HFF-Myc (cell line): ENCODE measurements at regions not wholly inside any gene's neighbourhood (a gene's known extent, or its start where the extent isn't known, plus 50 kb on each side); places are given as distances from the start of the nearest gene placed in this dataset.

Experiments
- DNase-seq: peaks from one replicate; pipeline ENCODE4 v3.0.0-alpha.2; 2011; ENCODE audit warnings: low read depth; ENCODE audit errors: extremely low read depth
- H3K4me3 ChIP-seq: replicated peaks from 2 replicates; pipeline ENCODE4 v1.5.1; 2011; ENCODE audit warnings: low read depth, mild to moderate bottlenecking, control low read depth, low read length
- TF ChIP-seq, protein P1 (sequence below): IDR thresholded peaks from 2 replicates; pipeline ENCODE4 v1.5.1; 2012; ENCODE audit warnings: mild to moderate bottlenecking, low read depth, low read length, control low read depth; ENCODE audit errors: missing control alignments

DNA sequence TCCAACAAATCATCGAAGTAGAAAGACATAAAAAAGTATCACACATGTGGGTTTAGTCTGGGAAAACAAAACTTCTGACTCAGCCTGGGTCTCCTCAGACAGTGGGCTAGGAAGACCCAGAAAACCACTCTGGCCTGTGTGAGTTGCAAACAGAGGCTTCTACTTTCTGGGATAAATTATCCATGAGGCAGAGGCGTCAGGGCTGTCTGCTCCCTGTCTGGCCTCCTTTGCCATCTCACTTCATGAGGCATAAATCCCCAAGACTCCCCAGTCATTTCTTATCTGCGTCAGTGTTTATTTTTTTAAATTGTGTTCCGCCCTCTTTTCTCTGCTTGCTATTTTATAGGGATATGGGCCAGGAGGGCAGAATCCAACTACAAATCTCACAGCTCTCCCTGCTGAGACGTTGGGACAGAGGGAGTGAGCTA is 80.6 kb upstream of the TRABD2B start:
- H3K4me3 ChIP-seq: no peak overlapping the region
- no peak for DNase-seq
- TF ChIP-seq, protein P1, sequence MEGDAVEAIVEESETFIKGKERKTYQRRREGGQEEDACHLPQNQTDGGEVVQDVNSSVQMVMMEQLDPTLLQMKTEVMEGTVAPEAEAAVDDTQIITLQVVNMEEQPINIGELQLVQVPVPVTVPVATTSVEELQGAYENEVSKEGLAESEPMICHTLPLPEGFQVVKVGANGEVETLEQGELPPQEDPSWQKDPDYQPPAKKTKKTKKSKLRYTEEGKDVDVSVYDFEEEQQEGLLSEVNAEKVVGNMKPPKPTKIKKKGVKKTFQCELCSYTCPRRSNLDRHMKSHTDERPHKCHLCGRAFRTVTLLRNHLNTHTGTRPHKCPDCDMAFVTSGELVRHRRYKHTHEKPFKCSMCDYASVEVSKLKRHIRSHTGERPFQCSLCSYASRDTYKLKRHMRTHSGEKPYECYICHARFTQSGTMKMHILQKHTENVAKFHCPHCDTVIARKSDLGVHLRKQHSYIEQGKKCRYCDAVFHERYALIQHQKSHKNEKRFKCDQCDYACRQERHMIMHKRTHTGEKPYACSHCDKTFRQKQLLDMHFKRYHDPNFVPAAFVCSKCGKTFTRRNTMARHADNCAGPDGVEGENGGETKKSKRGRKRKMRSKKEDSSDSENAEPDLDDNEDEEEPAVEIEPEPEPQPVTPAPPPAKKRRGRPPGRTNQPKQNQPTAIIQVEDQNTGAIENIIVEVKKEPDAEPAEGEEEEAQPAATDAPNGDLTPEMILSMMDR: no peak

DNA sequence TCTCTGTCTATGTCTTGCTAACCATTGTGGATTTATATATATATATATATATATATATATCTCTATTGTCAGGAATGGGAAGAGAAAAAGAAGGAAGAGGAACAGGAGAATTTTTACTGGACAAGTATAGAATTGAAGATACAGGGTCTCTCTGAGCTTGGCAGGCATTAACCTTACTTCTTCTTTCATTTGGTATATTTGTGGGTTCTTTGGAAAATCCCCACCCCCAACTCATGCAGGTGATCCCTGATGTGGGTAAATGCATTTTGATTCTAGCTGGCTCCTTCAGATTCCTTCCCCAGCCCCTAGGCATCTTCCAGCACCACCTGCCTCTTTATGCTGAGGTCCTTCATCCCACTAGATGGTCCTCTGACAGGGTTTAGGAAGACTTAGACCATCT is 78.8 kb upstream of the TRABD2B start:
- TF ChIP-seq, protein P1: no peak
- no peak for DNase-seq
- H3K4me3 ChIP-seq: no peak overlapping the region

DNA sequence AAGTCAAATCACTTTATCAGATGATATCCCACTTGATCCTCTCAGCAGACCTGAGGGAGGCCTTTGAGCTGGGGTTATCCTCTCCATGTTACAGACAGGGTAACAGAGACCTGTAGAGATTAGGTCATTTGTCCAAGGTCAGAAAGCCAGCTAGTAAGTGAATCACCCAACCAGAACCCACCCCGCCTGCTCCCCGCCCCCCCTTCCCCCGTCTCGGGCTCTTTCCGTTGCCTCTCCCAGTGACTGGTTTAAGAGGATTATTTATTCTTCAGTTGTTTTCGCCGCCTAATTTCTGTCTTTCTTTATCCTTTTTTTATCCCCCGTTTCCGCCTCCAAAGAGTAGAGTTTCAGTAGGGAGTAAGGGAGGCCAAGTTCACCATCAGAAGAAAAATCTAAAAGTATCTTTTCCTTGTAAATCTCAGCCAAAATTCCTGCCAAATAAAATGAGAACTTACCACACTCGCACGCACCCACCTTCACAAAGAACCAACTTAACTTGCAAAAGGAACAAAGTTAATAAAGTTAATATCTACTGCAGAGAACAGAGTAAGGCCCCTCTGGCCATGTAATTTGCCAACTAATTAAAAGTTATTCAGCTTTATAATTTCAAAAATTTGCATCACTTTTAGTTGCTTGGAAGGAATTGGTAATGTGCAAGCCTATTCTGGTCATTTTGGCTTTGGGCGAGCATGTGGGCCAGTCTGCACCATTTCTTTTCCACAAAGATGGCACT is 76.8 kb upstream of the TRABD2B start:
- H3K4me3 ChIP-seq: no peak overlapping the region
- TF ChIP-seq, protein P1: no peak
- DNase-seq: no peak

DNA sequence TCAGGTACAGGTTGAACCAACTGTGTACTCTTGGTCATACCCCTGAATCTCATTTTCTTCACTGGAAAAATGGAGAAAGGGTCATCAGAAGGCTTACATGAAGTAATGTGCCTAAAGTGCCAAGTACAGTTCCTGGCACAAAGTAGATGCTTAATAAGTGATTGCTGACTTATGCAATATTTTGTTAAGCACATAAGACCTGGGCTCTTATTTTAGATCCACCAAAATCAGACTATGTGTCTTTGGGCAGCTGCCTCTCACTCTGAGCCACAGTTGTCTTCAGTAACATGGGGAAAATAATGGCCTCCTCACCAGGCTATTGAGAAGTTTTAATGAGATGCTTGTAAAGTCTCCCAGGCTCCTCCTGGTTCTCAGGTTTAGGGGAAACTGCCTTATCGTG is 74.3 kb upstream of the TRABD2B start:
- TF ChIP-seq, protein P1: no peak
- DNase-seq: no peak
- no peak overlapping the region for H3K4me3 ChIP-seq

DNA sequence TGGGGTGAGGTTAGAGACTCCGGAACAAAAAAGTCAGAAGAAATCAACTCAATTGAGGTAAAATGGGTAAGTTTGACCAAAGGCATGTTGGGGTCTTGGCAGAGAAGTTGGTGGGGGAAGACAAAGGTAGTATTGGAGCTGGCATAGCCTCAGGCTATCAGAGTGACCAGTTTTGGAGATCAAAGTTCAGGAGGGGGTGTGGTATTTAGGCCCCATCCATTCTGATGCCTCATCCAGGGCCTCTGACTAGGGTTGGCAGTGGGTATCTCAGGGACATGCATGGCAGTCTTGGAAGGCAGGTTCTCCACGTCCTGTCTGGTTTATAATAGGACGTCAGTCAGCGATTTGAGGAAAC is 73.2 kb upstream of the TRABD2B start:
- no peak overlapping the region for H3K4me3 ChIP-seq
- TF ChIP-seq, protein P1: no peak

DNA sequence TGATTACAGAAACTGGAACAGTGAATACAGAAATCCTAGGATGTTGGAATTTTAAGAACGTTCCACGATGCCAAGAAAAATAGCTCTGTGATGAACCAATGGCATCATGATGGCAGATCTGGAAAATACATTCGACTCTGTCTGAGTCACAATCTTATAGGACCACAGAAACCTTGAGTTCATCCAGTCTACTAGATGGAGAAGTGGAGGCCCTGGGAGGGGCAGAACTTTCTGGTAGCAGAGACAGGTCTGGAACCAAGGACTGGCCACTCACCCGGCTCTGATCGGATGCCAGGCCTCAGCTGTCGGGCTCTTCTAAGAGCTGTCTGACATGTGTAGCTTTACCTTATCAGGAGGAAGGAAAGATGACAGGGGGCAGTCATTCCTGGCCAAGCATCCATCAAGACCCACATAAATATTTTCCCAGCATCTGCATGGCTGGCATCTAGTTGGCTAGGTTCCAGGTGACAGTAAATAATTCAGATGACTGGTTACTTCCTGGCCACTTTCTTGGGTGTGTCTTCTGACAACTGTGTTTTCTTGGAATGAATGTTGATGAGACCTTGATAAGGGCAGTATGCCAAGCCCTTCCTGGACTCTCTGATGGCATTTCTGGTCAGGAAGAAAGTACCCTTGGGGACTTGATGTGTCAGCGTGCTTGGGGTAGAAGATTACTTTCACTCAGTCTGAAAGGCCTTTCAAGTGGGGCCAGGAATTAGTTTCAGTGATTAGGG is 72.6 kb upstream of the TRABD2B start:
- DNase-seq: no peak
- TF ChIP-seq, protein P1: no peak
- no peak overlapping the region for H3K4me3 ChIP-seq

More for the DNA sequence above, 73.2 kb upstream of the TRABD2B start:
- no peak for DNase-seq

DNA sequence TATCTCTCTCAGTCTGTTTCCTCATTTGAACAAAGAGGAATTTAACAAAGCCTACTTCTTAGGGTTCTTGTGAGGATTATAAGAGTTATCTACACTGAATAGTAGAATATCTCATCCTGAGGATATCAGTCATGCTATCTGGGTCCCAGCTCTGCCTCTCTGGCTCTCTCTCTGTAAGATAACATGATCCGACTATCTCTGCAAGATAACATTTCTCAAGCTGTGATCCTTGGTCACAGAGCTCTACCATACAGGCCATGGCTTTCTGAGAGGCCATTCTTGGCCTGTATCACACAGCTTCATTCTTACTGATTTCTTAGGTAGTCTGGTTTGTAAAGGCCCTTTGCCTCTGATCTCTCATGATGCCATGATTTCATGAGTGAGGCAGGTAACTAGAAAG is 71.0 kb upstream of the TRABD2B start:
- no peak overlapping the region for H3K4me3 ChIP-seq
- TF ChIP-seq, protein P1: no peak
- DNase-seq: no peak
